ENCODE measurements at regions not wholly inside any gene's neighbourhood (a gene's known extent, or its start where the extent isn't known, plus 50 kb on each side); places are given as distances from the start of the nearest gene placed in this dataset.
"Not testable (repeated sequence)": the region's sequence is repeated elsewhere in the genome, so short reads cannot be mapped to it uniquely, and the experiment has no call there.

- DNase-seq (ENCODE audit: low read depth): no peak
Measured at GRCh38 chr4:123674762-123675465, 278.3 kb downstream of the SPRY1 start.

DNA sequence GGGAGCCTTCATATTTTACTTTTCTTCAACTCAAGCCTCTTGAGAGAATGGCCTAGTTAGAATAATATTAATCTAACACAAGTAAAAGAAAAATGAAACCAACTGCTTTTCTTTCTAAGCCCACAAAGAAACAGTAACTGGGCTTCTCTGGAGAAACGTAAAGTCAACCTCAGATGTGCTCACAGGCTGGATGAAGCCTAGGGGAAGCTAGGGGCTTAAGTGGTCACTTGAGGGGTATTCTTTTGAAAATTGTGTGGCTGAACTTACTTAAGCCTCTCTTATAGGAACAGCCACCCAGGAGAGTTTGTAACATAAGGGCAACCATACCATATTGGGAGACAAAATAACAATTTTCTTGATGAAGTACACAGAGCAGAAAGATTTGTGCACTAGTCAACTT lies 279.0 kb downstream of the SPRY1 start:
- DNase-seq (ENCODE audit: low read depth): no peak

DNA sequence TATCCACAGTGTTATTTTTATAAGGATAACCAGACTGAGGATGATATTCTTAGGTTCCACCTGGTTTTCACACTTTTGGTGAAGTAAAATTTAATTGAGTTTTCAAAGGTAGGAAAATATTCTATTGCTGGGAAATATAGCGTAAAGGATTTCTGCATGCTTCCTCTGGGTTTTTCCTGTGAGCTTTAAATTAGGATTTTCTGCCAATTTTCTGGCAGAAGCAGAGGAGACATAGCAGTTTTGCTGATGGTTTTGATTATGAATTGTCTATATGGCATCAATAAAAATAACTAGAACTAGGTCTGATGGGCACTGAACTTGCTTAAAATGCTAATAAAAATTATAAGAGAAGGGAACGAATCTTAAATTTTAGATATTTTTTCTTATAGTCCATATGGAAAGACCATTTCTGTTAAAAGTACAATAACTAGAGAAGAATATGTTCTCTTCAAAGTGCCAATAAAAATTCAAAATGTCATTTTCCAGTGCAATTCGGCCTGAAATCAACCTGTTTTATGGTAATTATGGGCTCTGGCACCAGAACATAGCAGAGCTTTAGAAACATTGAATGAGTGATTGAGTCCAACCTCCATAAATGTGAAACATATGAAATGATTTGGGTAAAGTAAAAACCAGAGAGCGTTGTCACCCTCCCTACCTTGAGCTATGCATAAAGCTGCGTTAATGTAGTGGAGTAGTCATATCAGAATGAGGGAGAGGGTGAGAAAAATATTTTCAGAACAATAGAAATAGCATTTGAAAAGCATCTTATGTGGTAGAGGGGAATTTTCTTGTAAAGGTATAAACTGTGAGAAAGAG lies 279.7 kb downstream of the SPRY1 start:
- no peak for DNase-seq (ENCODE audit: low read depth)

DNA sequence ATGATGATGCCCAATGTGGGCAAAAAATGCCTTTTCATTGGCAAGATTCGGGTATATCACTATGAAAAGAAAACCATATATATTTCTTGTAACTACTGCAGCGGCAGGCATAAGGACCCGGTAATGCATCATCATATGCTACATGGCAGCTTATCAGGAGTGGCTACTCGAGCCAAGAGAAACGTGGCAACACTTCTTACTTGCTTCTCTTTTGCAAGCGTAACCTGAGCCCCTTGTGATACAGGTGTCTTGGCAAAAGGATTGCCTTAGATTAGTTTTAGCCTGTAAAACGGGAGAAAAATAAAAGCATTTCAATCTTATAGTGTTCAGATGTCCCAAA lies 280.3 kb downstream of the SPRY1 start:
- no peak for DNase-seq (ENCODE audit: low read depth)

DNA sequence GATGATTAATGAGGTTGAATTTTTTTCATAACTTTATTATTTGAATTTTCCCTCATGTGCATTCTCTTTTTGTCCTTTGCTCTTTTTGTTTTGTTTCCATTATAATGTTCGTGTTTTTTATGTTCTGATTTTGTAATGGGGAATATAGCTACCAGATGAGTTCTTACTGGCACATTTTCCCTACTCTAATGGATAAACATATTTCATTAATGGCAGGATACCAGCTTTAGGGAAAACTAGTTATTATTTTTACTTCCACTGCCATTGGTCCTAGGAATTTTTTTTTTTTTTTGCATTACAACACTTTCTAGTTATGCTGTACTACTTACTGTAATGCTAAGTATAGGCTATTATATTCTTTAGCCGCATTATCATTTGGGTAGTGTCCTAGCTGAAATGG lies 286.3 kb downstream of the SPRY1 start:
- no peak for DNase-seq (ENCODE audit: low read depth)

DNA sequence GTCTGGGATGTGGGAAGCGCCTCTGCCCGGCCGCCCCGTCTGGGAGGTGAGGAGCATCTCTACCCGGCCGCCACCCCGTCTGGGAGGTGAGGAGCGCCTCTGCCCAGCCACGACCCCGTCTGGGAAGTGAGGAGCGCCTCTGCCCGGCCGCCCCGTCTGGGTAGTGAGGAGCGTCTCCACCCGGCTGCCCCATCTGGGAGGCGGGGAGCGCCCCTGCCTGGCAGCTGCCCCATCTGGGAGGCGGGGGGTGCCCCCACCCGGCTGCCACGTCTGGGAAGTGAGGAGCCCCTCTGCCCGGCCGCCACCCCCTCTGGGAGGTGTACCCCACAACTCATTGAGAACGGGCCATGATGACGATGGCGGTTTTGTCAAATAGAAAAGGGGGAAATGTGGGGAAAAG lies 288.3 kb downstream of the SPRY1 start:
- not testable (repeated sequence) for DNase-seq (ENCODE audit: low read depth)

DNA sequence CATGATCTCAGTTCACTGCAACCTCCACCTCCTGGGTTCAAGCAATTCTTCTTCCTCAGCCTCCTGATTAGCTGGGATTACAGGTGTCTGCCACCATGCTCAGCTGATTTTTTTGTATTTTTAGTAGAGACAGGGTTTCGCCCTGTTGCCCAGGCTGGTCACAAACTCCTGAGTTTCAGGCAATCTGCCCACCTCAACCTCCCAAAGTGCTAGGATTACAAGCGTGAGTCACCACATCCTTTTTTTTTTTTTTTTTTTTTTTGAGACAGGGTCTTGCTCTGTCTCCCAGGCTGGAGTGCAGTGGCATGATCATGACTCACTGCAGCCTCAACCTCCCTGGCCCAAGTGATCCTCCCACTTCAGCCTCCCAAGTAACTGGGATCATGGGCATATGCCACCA lies 298.9 kb downstream of the SPRY1 start:
- not testable (repeated sequence) for DNase-seq (ENCODE audit: low read depth)

- DNase-seq (ENCODE audit: low read depth): no peak
Measured at GRCh38 chr4:123696687-123697086, 300.1 kb downstream of the SPRY1 start.

- no peak for DNase-seq (ENCODE audit: low read depth)
Measured at GRCh38 chr4:123698556-123698955, 302.0 kb downstream of the SPRY1 start.

DNA sequence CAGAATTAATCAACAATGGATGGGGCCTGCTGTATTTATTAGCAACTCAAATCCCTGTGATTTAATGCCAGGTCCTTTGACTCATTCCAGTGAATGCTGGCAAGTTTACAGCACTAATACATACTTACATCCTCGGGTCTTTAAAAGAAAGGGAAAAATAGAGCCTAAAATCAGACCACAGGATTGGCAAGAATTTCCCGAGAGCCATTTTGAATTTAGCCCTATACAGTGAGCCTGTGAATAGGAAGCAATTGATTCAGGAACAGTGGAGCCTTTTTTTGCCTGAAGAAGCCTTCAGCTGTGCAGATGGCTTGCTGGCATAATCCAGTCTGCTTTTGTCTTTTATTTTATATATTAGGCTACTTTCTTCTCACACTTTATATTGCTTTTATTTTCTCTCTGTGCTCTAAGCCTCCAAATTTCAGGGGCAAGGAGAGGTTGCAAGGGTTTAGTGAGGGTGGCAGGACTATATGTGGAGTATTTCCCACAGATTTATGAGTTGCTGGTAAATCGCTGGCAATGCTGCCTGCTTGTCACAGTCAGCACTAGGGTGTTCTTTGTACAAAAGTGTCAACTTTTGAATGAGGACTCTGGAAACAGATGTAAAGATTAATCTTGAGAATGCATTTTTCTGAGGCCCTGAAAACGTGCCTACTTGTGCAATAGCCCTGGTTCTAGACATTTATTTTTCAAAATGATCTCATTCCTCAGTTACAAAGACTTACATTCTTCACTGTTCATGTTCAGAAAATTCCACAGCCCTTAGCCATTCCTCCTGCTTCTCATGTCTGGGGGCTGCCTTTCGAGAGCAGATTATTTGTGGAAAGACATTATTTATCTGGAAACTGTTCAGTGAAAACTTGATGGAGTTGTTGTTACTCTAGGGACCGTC lies 303.5 kb downstream of the SPRY1 start:
- no peak for DNase-seq (ENCODE audit: low read depth)

DNA sequence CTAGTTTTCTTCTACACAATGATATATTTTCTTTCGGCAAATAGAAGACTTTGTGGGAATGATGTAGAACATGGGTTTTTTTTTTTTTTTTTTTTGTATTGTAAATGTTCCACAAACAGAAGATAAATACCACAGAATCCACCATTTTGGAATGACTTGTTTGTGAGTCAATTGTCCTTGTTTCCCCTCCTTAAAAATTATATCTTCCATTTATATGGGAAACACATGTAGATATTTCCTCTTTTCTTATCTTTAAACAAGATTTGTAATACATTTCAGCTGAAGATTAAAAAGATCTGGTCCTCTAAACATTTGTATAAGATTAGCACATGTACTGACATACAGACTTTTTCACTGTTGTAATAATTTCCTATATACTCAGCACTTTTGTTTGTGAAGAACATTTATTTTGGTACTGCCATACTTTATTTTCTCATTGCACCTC lies 304.6 kb downstream of the SPRY1 start:
- DNase-seq (ENCODE audit: low read depth): no peak

DNA sequence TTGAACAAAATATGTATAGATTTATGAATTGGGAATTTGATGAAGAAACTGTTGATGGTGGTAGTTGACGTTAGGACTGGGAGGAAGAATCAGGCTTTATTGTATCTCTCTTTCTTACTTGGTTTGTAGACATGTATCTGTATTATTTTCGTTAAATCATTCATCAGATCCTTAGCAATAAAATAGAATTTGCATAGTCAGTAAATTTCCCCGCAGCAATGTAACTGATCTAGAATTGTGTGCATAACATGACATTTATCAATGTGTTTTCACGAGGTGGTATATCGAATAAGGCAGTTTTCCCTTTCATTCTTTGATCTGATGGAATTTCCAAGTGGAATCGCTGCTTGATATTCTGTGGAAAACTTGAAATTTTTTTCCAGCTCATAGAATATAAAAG lies 308.8 kb downstream of the SPRY1 start:
- DNase-seq (ENCODE audit: low read depth): no peak

DNA sequence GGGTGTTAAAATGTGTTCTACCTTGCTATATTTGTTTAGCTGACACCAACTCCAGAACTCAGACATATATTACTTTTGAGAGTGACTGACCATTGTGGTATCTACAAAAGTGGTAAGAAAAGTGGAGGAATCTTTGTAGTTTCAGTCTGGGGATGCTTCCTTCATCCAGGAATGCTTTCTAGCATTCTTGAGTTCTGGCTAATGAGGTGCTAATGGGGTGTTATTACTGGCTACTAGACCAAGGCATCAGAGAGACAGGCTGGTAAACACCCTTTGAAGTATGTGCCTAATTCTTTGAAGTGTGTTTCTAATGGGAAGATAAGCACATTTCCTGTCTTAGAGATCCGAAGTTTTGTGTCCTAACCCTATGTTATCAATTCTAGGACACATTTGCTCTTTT lies 310.4 kb downstream of the SPRY1 start:
- DNase-seq (ENCODE audit: low read depth): no peak

DNA sequence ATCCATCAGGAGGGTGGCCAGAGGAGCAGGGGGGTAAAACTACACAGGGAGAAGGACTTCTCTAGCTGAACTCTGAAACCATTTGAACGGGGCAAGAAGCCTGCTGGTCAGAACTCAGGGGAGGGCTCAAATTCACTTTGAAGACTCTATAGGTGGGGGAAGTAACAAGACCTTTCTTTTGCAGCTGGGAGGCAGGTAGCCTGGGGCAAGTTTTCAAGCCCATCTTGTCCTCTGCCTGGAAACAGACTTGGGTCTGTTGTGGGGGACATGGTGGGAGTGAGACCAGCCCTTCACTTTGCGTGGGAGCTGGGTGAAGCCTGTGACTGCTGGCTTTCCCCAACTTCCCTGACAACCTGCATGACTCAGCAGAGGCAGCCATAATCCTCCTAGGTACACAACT lies 312.3 kb downstream of the SPRY1 start:
- no peak for DNase-seq (ENCODE audit: low read depth)

GRCh38 chr4:123709336-123709735 lies 312.7 kb downstream of the SPRY1 start:
- no peak for DNase-seq (ENCODE audit: low read depth)

DNA sequence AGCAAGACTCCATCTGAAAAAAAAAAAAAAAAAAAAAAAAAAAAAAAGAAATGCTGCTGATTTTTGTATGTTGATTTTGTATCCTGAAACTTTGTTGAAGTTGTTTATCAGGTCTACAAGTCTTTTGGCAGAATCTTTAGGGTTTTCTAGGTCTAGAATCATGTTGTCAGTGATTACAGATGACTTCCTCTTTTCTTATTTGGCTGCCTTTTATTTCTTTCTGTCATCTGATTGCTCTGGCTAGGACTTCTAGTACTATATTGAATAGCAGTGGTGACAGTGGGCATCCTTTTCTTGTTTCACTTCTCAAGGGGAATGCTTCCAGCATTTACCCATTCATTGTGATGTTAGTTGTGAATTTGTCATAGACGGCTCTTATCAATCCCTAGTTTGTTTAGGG lies 334.4 kb downstream of the SPRY1 start:
- no peak for DNase-seq (ENCODE audit: low read depth)

DNA sequence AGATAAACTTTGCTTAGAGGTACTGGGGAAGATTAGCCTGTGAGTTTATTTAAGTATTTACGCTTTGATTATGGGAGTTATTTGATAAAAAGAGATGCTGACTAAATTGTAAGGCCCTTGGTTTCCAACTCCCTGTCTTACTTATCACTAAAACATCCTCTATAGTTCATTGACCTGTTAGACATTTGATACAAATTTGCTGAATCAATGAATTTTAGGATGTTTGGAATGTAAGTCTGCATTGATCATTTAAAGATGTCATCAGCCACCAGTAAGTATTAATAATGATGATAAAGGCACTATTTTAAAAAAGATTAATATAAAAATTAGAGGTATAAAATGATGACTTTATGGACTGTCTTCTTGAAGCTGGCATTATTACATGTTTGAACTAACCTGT lies 340.6 kb downstream of the SPRY1 start:
- DNase-seq (ENCODE audit: low read depth): no peak

DNA sequence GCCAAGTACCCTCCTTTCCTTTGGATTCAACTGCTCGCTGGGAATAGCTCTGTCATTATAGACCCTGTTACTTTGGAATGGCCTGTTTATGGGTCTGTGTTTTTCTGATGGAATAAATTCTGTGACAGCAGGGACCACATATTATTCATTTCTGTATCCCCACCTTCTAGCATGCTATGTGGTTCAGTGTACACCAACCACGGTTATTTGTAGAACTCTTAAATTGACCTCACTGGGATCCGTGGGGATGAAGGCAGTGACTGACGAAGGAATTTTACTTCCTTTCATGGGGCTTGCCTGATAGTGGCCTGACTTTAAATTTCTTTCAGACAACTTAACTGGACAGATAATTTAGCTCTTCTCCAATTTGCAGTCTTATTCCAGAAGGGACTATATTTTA lies 343.2 kb downstream of the SPRY1 start:
- no peak for DNase-seq (ENCODE audit: low read depth)

DNA sequence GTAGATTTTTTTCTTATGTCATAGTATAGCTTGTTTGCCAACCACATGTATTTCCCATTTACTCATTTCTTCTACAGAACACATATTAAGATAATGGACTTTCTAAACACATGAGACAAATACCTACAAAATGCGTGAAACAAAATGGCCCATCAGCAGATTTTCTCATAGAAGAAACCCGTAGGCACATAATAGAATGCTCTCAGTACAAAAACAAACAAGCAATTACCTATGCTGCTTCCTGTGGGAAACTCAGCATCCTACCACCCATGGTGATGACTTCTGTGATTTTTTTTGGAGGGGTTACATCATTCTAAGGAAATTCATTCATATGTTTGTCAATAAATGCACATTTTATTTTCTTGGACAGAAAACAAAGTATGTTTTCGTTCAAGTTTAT lies 343.6 kb downstream of the SPRY1 start:
- no peak for DNase-seq (ENCODE audit: low read depth)

DNA sequence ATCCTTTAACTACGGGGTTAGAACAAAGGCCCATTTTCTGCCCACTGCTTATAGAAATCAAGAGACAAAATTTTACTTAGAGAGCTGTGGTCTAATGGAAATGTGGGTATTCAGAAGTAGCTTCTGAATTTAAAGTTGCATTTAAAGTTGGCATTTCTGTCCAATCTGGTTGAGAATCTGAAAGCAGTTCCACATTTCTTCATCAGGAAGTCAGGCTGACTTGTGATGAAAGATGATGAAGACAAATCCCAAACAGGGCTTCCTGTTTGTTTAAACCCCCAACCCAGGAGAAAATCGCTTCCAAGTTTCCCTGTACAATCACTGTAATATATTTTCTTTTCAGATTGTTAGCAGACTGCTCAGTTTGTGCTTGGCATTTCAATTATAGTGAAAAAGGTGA lies 345.3 kb downstream of the SPRY1 start:
- DNase-seq (ENCODE audit: low read depth): no peak

DNA sequence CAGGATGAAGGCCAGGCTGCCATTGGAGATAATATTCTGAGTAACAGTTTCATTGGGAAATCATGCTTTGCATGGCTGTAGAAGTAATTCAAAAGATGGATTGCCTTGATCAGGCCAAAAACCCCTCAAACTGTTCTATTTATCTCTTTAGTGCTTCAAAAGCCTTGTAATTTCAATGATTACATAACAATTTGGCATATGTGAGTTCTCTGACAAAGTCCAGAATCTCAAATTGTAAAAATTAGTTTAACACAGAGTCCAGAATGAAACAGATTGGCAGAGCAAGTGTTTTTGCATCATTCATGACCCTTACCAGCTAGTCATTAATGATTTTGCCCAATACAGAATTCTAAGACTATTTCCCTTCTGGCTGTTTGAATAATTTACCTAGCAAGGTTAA lies 347.3 kb downstream of the SPRY1 start:
- DNase-seq (ENCODE audit: low read depth): no peak

DNA sequence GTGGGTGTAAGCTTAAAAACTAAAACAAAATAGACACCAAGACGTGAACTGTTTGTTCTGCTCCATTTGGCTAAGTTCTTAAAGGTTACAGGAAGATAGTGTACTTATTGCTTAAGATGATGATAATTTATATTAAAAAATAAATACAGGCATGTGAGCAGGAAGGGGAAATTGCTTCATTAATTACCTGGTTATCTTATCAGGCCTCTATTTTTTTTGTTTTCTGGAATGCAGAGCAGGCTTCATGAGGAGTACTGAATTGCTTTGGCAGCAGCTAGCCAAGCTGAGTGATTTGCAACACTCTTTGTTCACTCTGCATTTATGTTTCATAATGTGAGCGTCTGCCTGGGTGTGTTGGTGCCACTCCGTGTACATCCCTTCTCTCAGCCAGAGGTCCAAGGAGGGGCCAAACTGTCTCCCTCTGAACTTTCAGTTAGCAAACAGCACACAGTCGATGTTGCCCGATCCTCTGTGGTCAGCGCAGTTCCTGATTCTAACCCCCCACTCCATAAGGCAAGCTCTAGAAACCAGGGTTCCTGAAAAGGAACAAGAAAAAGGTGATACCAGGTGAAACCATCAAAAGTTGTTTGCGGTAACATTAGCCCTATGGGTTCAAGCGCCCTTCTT lies 348.2 kb downstream of the SPRY1 start:
- no peak for DNase-seq (ENCODE audit: low read depth)

Measured in stimulated activated CD8-positive, alpha-beta memory T cell treated with anti-CD3 and anti-CD28 coated beads, Interleukin-12 subunit alpha, Interleukin-12 subunit beta, amount 100 ng/mL, for 1 hour (primary cell).